Astrocyte (in vitro differentiated cells and primary cell): ENCODE measurements at regions not wholly inside any gene's neighbourhood (a gene's known extent, or its start where the extent isn't known, plus 50 kb on each side); places are given as distances from the start of the nearest gene placed in this dataset.

Experiments
- DNase-seq: peaks from one replicate; pipeline ENCODE4 v3.0.0-alpha.2; 2010; ENCODE audit warnings: low read depth
- FAIRE-seq: peaks from 2 replicates; lab custom pipeline; 2011; peaks lifted over from hg19 to GRCh38; lab: Jason Lieb, UNC
- H2AFZ ChIP-seq: 2 replicates; pipeline ENCODE4 v1.6.0; 2012; ENCODE audit warnings: low read depth, low read length, inconsistent platforms
- H3K27ac ChIP-seq: 2 replicates; pipeline ENCODE4 v1.5.1; 2011; ENCODE audit warnings: low read depth, low read length, inconsistent platforms
- H3K27me3 ChIP-seq: 2 replicates; pipeline ENCODE4 v1.6.0; 2011; ENCODE audit warnings: low read length, inconsistent platforms; ENCODE audit not compliant: insufficient read depth
- H3K36me3 ChIP-seq: 2 replicates; pipeline ENCODE4 v1.5.1; 2011; ENCODE audit warnings: low read length, inconsistent platforms; ENCODE audit not compliant: insufficient read depth
- H3K4me1 ChIP-seq: 2 replicates; pipeline ENCODE4 v1.5.1; 2011; ENCODE audit warnings: low read length, inconsistent platforms; ENCODE audit not compliant: insufficient read depth
- H3K4me2 ChIP-seq: 2 replicates; pipeline ENCODE4 v1.6.0; 2012; ENCODE audit warnings: low read length, inconsistent platforms
- H3K4me3 ChIP-seq: 2 replicates; pipeline ENCODE4 v1.5.1; 2011; ENCODE audit warnings: low read depth, mild to moderate bottlenecking, low read length, inconsistent platforms; ENCODE audit not compliant: insufficient read depth
- H3K79me2 ChIP-seq: 2 replicates; pipeline ENCODE4 v1.6.0; 2012; ENCODE audit warnings: mild to moderate bottlenecking, low read length, inconsistent platforms; ENCODE audit not compliant: insufficient read depth
- H3K9ac ChIP-seq: 2 replicates; pipeline ENCODE4 v1.6.0; 2012; ENCODE audit warnings: mild to moderate bottlenecking, low read length, inconsistent platforms
- H3K9me3 ChIP-seq: 2 replicates; pipeline ENCODE4 v1.5.1; 2012; ENCODE audit warnings: low read depth, mild to moderate bottlenecking, low read length, inconsistent platforms; ENCODE audit not compliant: insufficient read depth
- H4K20me1 ChIP-seq: 2 replicates; pipeline ENCODE4 v1.6.0; 2012; ENCODE audit warnings: low read length, inconsistent platforms; ENCODE audit not compliant: insufficient read depth
- H3K27ac Mint-ChIP-seq: one replicate; pipeline ENCODE4 v1.8.0; 2021; ENCODE audit warnings: mild to moderate bottlenecking, mixed read lengths; ENCODE audit not compliant: unreplicated experiment
- H3K27me3 Mint-ChIP-seq: one replicate; pipeline ENCODE4 v1.8.0; 2021; ENCODE audit warnings: low read depth, mixed read lengths; ENCODE audit not compliant: unreplicated experiment
- H3K36me3 Mint-ChIP-seq: one replicate; pipeline ENCODE4 v1.8.0; 2021; ENCODE audit warnings: low read depth, mixed read lengths; ENCODE audit not compliant: unreplicated experiment
- H3K4me1 Mint-ChIP-seq: one replicate; pipeline ENCODE4 v1.8.0; 2021; ENCODE audit warnings: low read depth, mixed read lengths; ENCODE audit not compliant: unreplicated experiment
- H3K4me3 Mint-ChIP-seq: one replicate; pipeline ENCODE4 v1.8.0; 2021; ENCODE audit warnings: mild to moderate bottlenecking, moderate library complexity, mixed read lengths; ENCODE audit not compliant: unreplicated experiment
- H3K9me3 Mint-ChIP-seq: one replicate; pipeline ENCODE4 v1.8.0; 2021; ENCODE audit warnings: mild to moderate bottlenecking, mixed read lengths; ENCODE audit not compliant: unreplicated experiment
- CTCF ChIP-seq: IDR thresholded peaks from 2 replicates; pipeline ENCODE4 v1.5.1; 2011; ENCODE audit warnings: low read depth, mild to moderate bottlenecking, inconsistent platforms, low read length, moderate library complexity; ENCODE audit not compliant: insufficient read depth
- EZH2 ChIP-seq: IDR thresholded peaks from 2 replicates; pipeline ENCODE4 v1.6.1; 2012; ENCODE audit warnings: mild to moderate bottlenecking, low read length, inconsistent platforms; ENCODE audit not compliant: insufficient read depth

DNA sequence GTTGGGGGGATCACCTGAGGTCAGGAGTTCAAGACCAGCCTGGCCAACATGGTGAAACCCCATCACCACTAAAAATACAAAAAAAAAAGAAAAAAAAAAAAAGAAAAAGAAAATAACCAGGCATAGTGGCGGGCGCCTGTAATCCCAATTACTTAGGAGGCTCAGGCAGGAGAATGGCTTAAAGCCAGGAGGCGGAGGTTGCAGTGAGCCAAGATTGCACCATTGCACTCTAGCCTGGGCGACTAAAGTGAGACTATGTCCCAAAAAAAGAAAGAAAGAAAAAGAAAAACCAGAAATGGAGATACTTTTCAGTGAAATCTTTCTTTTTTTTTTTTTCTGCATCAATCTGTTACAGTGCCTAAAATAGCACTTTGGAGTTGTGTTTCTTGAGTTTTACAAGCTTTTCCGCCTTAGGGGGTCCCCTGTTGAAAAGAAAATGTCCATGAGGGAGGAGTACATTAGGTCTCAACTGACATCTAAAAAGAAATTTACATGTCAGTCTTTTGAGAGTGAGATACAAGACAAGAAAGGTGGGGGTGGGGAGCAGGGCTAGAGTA, 82.9 kb upstream of the VASH1 start:
- Histone ChIP-seq H3K9me3 (no peaks in the 10 kb centered on the region), H3K36me3 (no peaks in the 10 kb centered on the region), H3K9ac (no peak overlapping the region), H3K79me2 (no peaks in the 10 kb centered on the region), H4K20me1 (no peaks in the 10 kb centered on the region), H3K27me3 (no peaks in the 10 kb centered on the region), H3K4me3 (no peak overlapping the region), H3K4me2 (no peak overlapping the region), H3K27ac (no peak overlapping the region), H2AFZ (no peak overlapping the region), H3K4me1 (no peaks in the 10 kb centered on the region)
- TF ChIP-seq EZH2 (no peak), CTCF (no peak)
- Mint-ChIP-seq H3K4me3 (no peak overlapping the region), H3K27ac (no peak overlapping the region), H3K4me1 (no peaks in the 10 kb centered on the region), H3K9me3 (peaks cover 12% of the 10 kb centered on the region), H3K36me3 (no peaks in the 10 kb centered on the region), H3K27me3 (peaks cover 8% of the 10 kb centered on the region)
- FAIRE-seq (no peak), DNase-seq (no peak)

- Histone ChIP-seq H3K4me2 (no peak overlapping the region), H3K36me3 (no peaks in the 10 kb centered on the region), H3K27ac (no peak overlapping the region), H3K4me3 (no peak overlapping the region), H2AFZ (no peak overlapping the region), H3K4me1 (no peaks in the 10 kb centered on the region), H3K27me3 (no peaks in the 10 kb centered on the region), H4K20me1 (no peaks in the 10 kb centered on the region), H3K9me3 (no peaks in the 10 kb centered on the region), H3K9ac (no peak overlapping the region), H3K79me2 (no peaks in the 10 kb centered on the region)
- Mint-ChIP-seq H3K27ac (no peak overlapping the region), H3K4me1 (no peaks in the 10 kb centered on the region), H3K36me3 (no peaks in the 10 kb centered on the region), H3K4me3 (no peak overlapping the region), H3K9me3 (peaks cover 15% of the 10 kb centered on the region), H3K27me3 (no peaks in the 10 kb centered on the region)
- DNase-seq (no peak), FAIRE-seq (no peak)
- no peak for TF ChIP-seq CTCF
- no peak for TF ChIP-seq EZH2
Observed at GRCh38 chr14:76682367-76682766, 78.9 kb upstream of the VASH1 start.

- Histone ChIP-seq H3K9ac (no peak overlapping the region), H3K4me3 (no peak overlapping the region), H3K27ac (no peak overlapping the region), H3K36me3 (no peaks in the 10 kb centered on the region), H2AFZ (no peak overlapping the region), H3K9me3 (peaks cover 9% of the 10 kb centered on the region), H3K27me3 (no peaks in the 10 kb centered on the region), H3K79me2 (no peaks in the 10 kb centered on the region), H3K4me1 (no peaks in the 10 kb centered on the region), H3K4me2 (no peak overlapping the region), H4K20me1 (no peaks in the 10 kb centered on the region)
- Mint-ChIP-seq H3K36me3 (peaks cover 3% of the 10 kb centered on the region), H3K27me3 (no peaks in the 10 kb centered on the region), H3K4me3 (no peak overlapping the region), H3K9me3 (peaks cover 17% of the 10 kb centered on the region), H3K4me1 (no peaks in the 10 kb centered on the region), H3K27ac (no peak overlapping the region)
- DNase-seq, result no peak
- no peak for FAIRE-seq
- no peak for TF ChIP-seq EZH2
- no peak for TF ChIP-seq CTCF
Observed at GRCh38 chr14:76686646-76687045, 74.6 kb upstream of the VASH1 start.
